Stomach smooth muscle (tissue), 2 donors: ENCODE measurements at regions not wholly inside any gene's neighbourhood (a gene's known extent, or its start where the extent isn't known, plus 50 kb on each side); places are given as distances from the start of the nearest gene placed in this dataset.

Source experiments
- H3K27ac ChIP-seq: one replicate; pipeline ENCODE4 v1.7.0; 2013; ENCODE audit warnings: mild to moderate bottlenecking, low read length, inconsistent platforms
- H3K27me3 ChIP-seq, 2 donors: one replicate each; pipeline ENCODE4 v1.7.0; 2013; ENCODE audit warnings: low read length in 2 of 2; ENCODE audit not compliant: insufficient read depth in 2 of 2, control insufficient read depth in 1 of 2
- H3K36me3 ChIP-seq, 2 donors: one replicate each; pipeline ENCODE4 v1.7.0; 2013; ENCODE audit warnings: low read length in 2 of 2; ENCODE audit not compliant: control insufficient read depth in 2 of 2, insufficient read depth in 2 of 2
- H3K4me1 ChIP-seq: one replicate; pipeline ENCODE4 v1.7.0; 2013; ENCODE audit warnings: low read length; ENCODE audit not compliant: control insufficient read depth, insufficient read depth
- H3K4me3 ChIP-seq, 2 donors: one replicate each; pipeline ENCODE4 v1.7.0; 2013; ENCODE audit warnings: low read length in 2 of 2
- H3K9ac ChIP-seq, 2 donors: one replicate each; pipeline ENCODE4 v1.7.0; 2013; ENCODE audit warnings: low read length in 2 of 2, mild to moderate bottlenecking in 1 of 2
- H3K9me3 ChIP-seq, 2 donors: one replicate each; pipeline ENCODE4 v1.7.0; 2013; ENCODE audit warnings: low read length in 2 of 2; ENCODE audit not compliant: control insufficient read depth in 2 of 2
- donor health status: healthy.
- donor health status: Pancreatic carcinoma.

GRCh38 chr12:85352016-85352415 lies 72.0 kb downstream of the ALX1 start:
- Histone ChIP-seq H3K4me3 (no peak overlapping the region), H3K27ac (no peak overlapping the region), H3K9me3 (no peaks in the 10 kb centered on the region), H3K27me3 (no peaks in the 10 kb centered on the region), H3K4me1 (no peaks in the 10 kb centered on the region), H3K9ac (no peak overlapping the region), H3K36me3 (no peaks in the 10 kb centered on the region)

DNA sequence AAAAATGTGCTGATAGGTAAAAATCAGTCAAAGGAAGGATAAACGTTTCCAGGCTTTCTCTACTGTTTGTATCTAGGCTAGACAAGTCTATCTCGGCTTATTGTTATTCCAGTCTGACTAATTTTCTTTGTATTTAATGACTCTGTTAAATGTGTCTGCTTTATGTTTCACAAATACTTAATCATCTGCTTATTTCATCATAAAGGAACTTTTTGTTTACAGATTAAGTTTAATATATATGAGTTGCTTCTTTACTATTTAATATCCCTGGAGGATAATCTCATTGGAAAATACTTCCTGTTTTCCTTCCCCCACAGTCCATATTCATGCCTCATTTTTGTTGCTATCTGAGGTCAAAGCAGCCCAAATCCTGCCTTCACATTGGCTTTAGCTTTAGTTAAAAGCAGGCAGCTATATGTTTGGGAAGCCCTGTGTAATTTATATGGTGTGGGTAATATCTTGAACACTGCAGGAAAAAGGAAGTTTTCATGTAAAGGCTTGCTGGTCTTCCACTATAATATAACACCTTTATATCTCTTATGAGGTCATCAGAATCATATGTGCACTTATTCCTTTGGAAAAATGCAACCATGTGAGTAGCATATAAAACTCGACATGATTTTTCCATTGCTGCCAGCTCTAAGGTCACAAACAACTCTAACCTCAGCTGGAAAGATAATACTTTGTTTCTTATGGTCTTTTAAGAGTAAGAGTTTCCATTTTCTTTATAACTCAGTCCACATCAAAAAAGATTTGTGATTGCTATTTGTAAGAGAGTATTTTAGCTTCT lies 76.8 kb downstream of the ALX1 start:
- H3K9me3 ChIP-seq: no peaks in the 10 kb centered on the region
- H3K9ac ChIP-seq: no peak overlapping the region
- no peak overlapping the region for H3K27ac ChIP-seq
- H3K27me3 ChIP-seq: no peaks in the 10 kb centered on the region
- H3K4me3 ChIP-seq: no peak overlapping the region
- no peaks in the 10 kb centered on the region for H3K36me3 ChIP-seq
- no peaks in the 10 kb centered on the region for H3K4me1 ChIP-seq

GRCh38 chr12:85357609-85358008 lies 77.6 kb downstream of the ALX1 start:
- Histone ChIP-seq H3K27me3 (no peaks in the 10 kb centered on the region), H3K9ac (no peak overlapping the region), H3K9me3 (no peaks in the 10 kb centered on the region)

GRCh38 chr12:85358715-85359114 lies 78.7 kb downstream of the ALX1 start:
- Histone ChIP-seq H3K9me3 (no peaks in the 10 kb centered on the region), H3K27ac (no peak overlapping the region), H3K36me3 (no peaks in the 10 kb centered on the region), H3K9ac (no peak overlapping the region), H3K4me1 (no peaks in the 10 kb centered on the region), H3K27me3 (no peaks in the 10 kb centered on the region), H3K4me3 (no peak overlapping the region)

More at GRCh38 chr12:85357609-85358008, 77.6 kb downstream of the ALX1 start:
- Histone ChIP-seq H3K4me3 (no peak overlapping the region), H3K4me1 (no peaks in the 10 kb centered on the region), H3K27ac (no peak overlapping the region), H3K36me3 (no peaks in the 10 kb centered on the region)

GRCh38 chr12:85363382-85364190 lies 83.6 kb downstream of the ALX1 start:
- H3K4me3 ChIP-seq: no peak overlapping the region
- no peaks in the 10 kb centered on the region for H3K9me3 ChIP-seq
- H3K27me3 ChIP-seq: no peaks in the 10 kb centered on the region
- H3K36me3 ChIP-seq: no peaks in the 10 kb centered on the region
- no peak overlapping the region for H3K27ac ChIP-seq
- H3K4me1 ChIP-seq: no peaks in the 10 kb centered on the region
- H3K9ac ChIP-seq: no peak overlapping the region

GRCh38 chr12:85367936-85368335 lies 87.9 kb downstream of the ALX1 start:
- H3K4me3 ChIP-seq: no peak overlapping the region

DNA sequence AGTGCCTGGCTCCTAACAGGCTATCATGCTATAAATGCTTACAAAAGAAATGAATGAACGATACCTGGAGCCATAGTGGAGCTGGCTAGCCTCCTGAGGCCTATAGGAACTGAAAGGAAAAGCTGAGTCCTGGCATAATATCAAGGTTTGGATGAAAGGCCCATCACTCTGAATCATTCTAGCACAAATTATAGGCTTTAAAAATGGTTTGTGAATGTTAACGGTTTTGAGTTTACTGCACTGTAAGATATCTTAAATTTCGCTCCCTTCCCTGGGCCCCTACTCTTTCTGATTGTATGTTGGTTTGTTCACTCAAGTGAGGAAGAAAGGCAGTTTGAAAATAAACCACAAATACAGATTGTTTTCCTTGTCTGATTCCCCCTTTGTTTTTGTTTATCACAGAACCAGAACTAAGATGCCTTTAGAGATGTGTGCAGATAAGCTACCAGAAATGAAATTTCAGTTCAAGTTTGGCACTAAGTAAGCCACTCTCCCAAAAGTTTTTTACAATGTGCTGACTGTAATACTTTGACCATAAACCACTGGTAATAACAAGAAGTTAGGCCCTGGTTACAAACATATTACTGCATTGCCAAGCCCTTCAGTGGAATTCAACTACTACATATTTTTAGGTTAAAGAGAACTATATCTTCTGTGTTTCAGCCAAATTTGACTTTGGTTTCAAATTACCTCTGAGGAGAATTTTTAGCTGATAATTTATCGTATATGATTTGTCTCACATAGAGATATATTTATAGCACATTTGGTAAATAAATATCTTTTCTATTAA lies 89.5 kb downstream of the ALX1 start:
- no peak overlapping the region for H3K9ac ChIP-seq
- no peaks in the 10 kb centered on the region for H3K9me3 ChIP-seq
- no peaks in the 10 kb centered on the region for H3K36me3 ChIP-seq
- H3K4me3 ChIP-seq: no peak overlapping the region
- H3K27ac ChIP-seq: no peak overlapping the region
- no peaks in the 10 kb centered on the region for H3K4me1 ChIP-seq
- no peaks in the 10 kb centered on the region for H3K27me3 ChIP-seq

More at GRCh38 chr12:85367936-85368335, 87.9 kb downstream of the ALX1 start:
- Histone ChIP-seq H3K9ac (no peak overlapping the region), H3K36me3 (no peaks in the 10 kb centered on the region), H3K9me3 (no peaks in the 10 kb centered on the region), H3K27ac (no peak overlapping the region), H3K4me1 (no peaks in the 10 kb centered on the region), H3K27me3 (no peaks in the 10 kb centered on the region)

- Histone ChIP-seq H3K36me3 (no peaks in the 10 kb centered on the region), H3K4me3 (no peak overlapping the region), H3K9ac (no peak overlapping the region), H3K27me3 (no peaks in the 10 kb centered on the region), H3K9me3 (no peaks in the 10 kb centered on the region), H3K4me1 (no peaks in the 10 kb centered on the region), H3K27ac (no peak overlapping the region)
Measured at GRCh38 chr12:85373045-85373444, 93.0 kb downstream of the ALX1 start.

DNA sequence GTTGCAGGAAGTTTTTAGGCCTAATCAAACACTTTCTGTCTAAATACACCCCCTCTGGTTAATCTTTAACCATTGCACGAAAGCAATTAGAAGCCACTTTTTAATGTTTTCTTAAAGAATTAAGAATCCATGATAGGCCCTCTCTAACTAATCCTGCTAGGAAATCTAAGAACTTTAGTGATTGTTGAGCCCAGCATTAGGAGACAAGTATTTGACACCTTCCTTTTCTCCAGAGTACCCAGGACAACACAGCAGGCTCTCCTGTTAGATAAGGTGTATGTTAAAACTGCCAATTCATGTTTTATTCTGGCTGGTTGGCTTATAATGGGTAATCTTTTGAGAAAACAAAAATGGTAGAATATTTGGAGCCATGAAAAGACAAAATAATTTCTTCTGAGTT lies 95.0 kb downstream of the ALX1 start:
- Histone ChIP-seq H3K4me1 (no peaks in the 10 kb centered on the region), H3K27ac (no peak overlapping the region), H3K36me3 (no peaks in the 10 kb centered on the region), H3K27me3 (no peaks in the 10 kb centered on the region), H3K9me3 (no peaks in the 10 kb centered on the region), H3K4me3 (no peak overlapping the region), H3K9ac (no peak overlapping the region)

- Histone ChIP-seq H3K9me3 (no peaks in the 10 kb centered on the region), H3K27ac (no peak overlapping the region), H3K4me3 (no peak overlapping the region), H3K9ac (no peak overlapping the region), H3K36me3 (no peaks in the 10 kb centered on the region), H3K4me1 (no peaks in the 10 kb centered on the region), H3K27me3 (no peaks in the 10 kb centered on the region)
Measured at GRCh38 chr12:85385406-85385805, 105.4 kb downstream of the ALX1 start.
